ENCODE measurements at regions not wholly inside any gene's neighbourhood (a gene's known extent, or its start where the extent isn't known, plus 50 kb on each side); places are given as distances from the start of the nearest gene placed in this dataset.

DNA sequence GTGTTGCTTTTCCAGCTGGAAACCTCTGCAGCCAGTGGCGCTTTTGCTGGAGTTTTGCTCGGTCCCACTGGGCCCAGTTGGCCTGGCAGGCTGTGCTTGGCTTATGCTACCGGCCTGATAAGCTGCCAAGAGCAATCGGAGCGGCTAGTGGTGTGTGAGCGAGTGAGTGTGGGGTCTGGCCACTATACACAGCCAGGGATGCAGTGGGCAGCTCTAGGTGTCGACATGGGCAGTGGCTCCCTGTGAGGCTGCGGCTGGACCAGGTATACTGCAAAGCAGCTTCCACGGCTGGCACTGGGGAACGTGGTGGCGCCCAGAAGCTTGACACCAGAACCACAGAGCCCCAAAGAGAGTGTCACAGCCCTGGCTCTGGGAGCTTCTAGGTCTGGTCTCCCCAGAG is 996.5 kb downstream of the GRIK2 start:
- no peak for TF ChIP-seq POLR2A (IDR thresholded peaks at IDR 0.05; ENCODE audit: low read length)
- no peak for TF ChIP-seq GATA1 (IDR thresholded peaks at IDR 0.05; ENCODE audit: low read depth, low read length)
